ENCODE measurements at regions not wholly inside any gene's neighbourhood (a gene's known extent, or its start where the extent isn't known, plus 50 kb on each side); places are given as distances from the start of the nearest gene placed in this dataset.

- H3K9me2 ChIP-seq (ENCODE audit: insufficient read depth): no peaks in the 10 kb centered on the region
- H3K27me3 ChIP-seq (replicated peaks; ENCODE audit: insufficient read depth): no peaks in the 10 kb centered on the region; the same call in 1 of the 2 replicates
- no peaks in the 10 kb centered on the region for H3K9me3 ChIP-seq (ENCODE audit: low read depth)
- no peaks in the 10 kb centered on the region for H4K20me1 ChIP-seq (ENCODE audit: insufficient read depth)
- no peaks in the 10 kb centered on the region for H3K79me2 ChIP-seq (ENCODE audit: insufficient read depth)
- in situ Hi-C loops (cut with MboI): no loop called here
- H3K36me3 ChIP-seq (ENCODE audit: low read depth): no peaks in the 10 kb centered on the region
- TF ChIP-seq EZH2 (IDR thresholded peaks at IDR 0.05; ENCODE audit: insufficient read depth, poor library complexity, severe bottlenecking) (no peak), EZH2phosphoT487 (IDR thresholded peaks at IDR 0.05; ENCODE audit: insufficient read depth, low read depth) (no peak)
- no peak overlapping the region for H3K9ac ChIP-seq
- no peak for DNase-seq
- WGBS, 2 experiments (ENCODE audit: low coverage in 1 of 2, low lambda C conversion rate in 2 of 2, missing lambda C conversion rate in 2 of 2): 62 to 65% methylated on average over 6 of the region's 6 CpGs
- no peak overlapping the region for H3K4me3 ChIP-seq
- no peaks in the 10 kb centered on the region for H3K4me1 ChIP-seq (ENCODE audit: insufficient read depth)
- no peaks in the 10 kb centered on the region for H3F3A ChIP-seq (ENCODE audit: insufficient read depth)
- no peak overlapping the region for H3K4me2 ChIP-seq (ENCODE audit: unreplicated experiment)
- H2AFZ ChIP-seq: no peak overlapping the region
- H3K27ac ChIP-seq: no peak overlapping the region
Measured at GRCh38 chr18:34386803-34387202, 162.1 kb upstream of the NOL4 start.

GRCh38 chr18:34397286-34397896 is 172.7 kb upstream of the NOL4 start:
- TF ChIP-seq EZH2 (IDR thresholded peaks at IDR 0.05; ENCODE audit: insufficient read depth, poor library complexity, severe bottlenecking) (no peak), EZH2phosphoT487 (IDR thresholded peaks at IDR 0.05; ENCODE audit: insufficient read depth, low read depth) (no peak)
- DNase-seq: no peak
- Histone ChIP-seq H3K9me2 (ENCODE audit: insufficient read depth) (no peaks in the 10 kb centered on the region), H3K9ac (no peak overlapping the region), H3F3A (ENCODE audit: insufficient read depth) (no peaks in the 10 kb centered on the region), H3K79me2 (ENCODE audit: insufficient read depth) (no peaks in the 10 kb centered on the region), H3K4me1 (ENCODE audit: insufficient read depth) (no peaks in the 10 kb centered on the region), H3K9me3 (ENCODE audit: low read depth) (no peaks in the 10 kb centered on the region), H3K4me3 (no peak overlapping the region), H3K27me3 (replicated peaks; ENCODE audit: insufficient read depth) (no peaks in the 10 kb centered on the region), H3K36me3 (ENCODE audit: low read depth) (no peaks in the 10 kb centered on the region), H3K27ac (no peak overlapping the region), H3K4me2 (ENCODE audit: unreplicated experiment) (no peak overlapping the region), H2AFZ (no peak overlapping the region), H4K20me1 (ENCODE audit: insufficient read depth) (no peaks in the 10 kb centered on the region)
- in situ Hi-C loops (cut with MboI): no loop called here
- 31 to 37% methylated on average over 2 of the region's 2 CpGs for WGBS, 2 experiments (ENCODE audit: low coverage in 1 of 2, low lambda C conversion rate in 2 of 2, missing lambda C conversion rate in 2 of 2)

GRCh38 chr18:34399892-34400291 is 175.2 kb upstream of the NOL4 start:
- in situ Hi-C loops (cut with MboI): no loop called here
- WGBS, 2 experiments (ENCODE audit: low coverage in 1 of 2, low lambda C conversion rate in 2 of 2, missing lambda C conversion rate in 2 of 2): 26 to 31% methylated on average over 3 of the region's 3 CpGs
- H3F3A ChIP-seq (ENCODE audit: insufficient read depth): no peaks in the 10 kb centered on the region

GRCh38 chr18:34400834-34401233 is 176.1 kb upstream of the NOL4 start:
- in situ Hi-C loops (cut with MboI): no loop called here

More at GRCh38 chr18:34399892-34400291, 175.2 kb upstream of the NOL4 start:
- Histone ChIP-seq H3K9me2 (ENCODE audit: insufficient read depth) (no peaks in the 10 kb centered on the region), H3K79me2 (ENCODE audit: insufficient read depth) (no peaks in the 10 kb centered on the region), H3K27ac (no peak overlapping the region), H3K4me3 (no peak overlapping the region), H3K27me3 (replicated peaks; ENCODE audit: insufficient read depth) (no peaks in the 10 kb centered on the region), H3K9ac (no peak overlapping the region), H3K4me1 (ENCODE audit: insufficient read depth) (no peaks in the 10 kb centered on the region), H3K9me3 (ENCODE audit: low read depth) (no peaks in the 10 kb centered on the region), H3K4me2 (ENCODE audit: unreplicated experiment) (no peak overlapping the region), H3K36me3 (ENCODE audit: low read depth) (no peaks in the 10 kb centered on the region), H4K20me1 (ENCODE audit: insufficient read depth) (no peaks in the 10 kb centered on the region), H2AFZ (no peak overlapping the region)
- no peak for DNase-seq
- TF ChIP-seq EZH2 (IDR thresholded peaks at IDR 0.05; ENCODE audit: insufficient read depth, poor library complexity, severe bottlenecking) (no peak), EZH2phosphoT487 (IDR thresholded peaks at IDR 0.05; ENCODE audit: insufficient read depth, low read depth) (no peak)

More at GRCh38 chr18:34400834-34401233, 176.1 kb upstream of the NOL4 start:
- no peak overlapping the region for H3K4me2 ChIP-seq (ENCODE audit: unreplicated experiment)
- no peaks in the 10 kb centered on the region for H3K4me1 ChIP-seq (ENCODE audit: insufficient read depth)
- no peaks in the 10 kb centered on the region for H3K9me2 ChIP-seq (ENCODE audit: insufficient read depth)
- no peak overlapping the region for H3K4me3 ChIP-seq
- no peak for DNase-seq
- H2AFZ ChIP-seq: no peak overlapping the region
- no peaks in the 10 kb centered on the region for H3K27me3 ChIP-seq (replicated peaks; ENCODE audit: insufficient read depth)
- no peaks in the 10 kb centered on the region for H3F3A ChIP-seq (ENCODE audit: insufficient read depth)
- no peak overlapping the region for H3K27ac ChIP-seq
- WGBS, 2 experiments (ENCODE audit: low coverage in 1 of 2, low lambda C conversion rate in 2 of 2, missing lambda C conversion rate in 2 of 2): 9 to 14% methylated on average over 1 of the region's 1 CpG
- no peaks in the 10 kb centered on the region for H3K36me3 ChIP-seq (ENCODE audit: low read depth)
- no peak overlapping the region for H3K9ac ChIP-seq
- TF ChIP-seq EZH2 (IDR thresholded peaks at IDR 0.05; ENCODE audit: insufficient read depth, poor library complexity, severe bottlenecking) (no peak), EZH2phosphoT487 (IDR thresholded peaks at IDR 0.05; ENCODE audit: insufficient read depth, low read depth) (no peak)
- no peaks in the 10 kb centered on the region for H4K20me1 ChIP-seq (ENCODE audit: insufficient read depth)
- no peaks in the 10 kb centered on the region for H3K9me3 ChIP-seq (ENCODE audit: low read depth)
- H3K79me2 ChIP-seq (ENCODE audit: insufficient read depth): no peaks in the 10 kb centered on the region
